GM21737 (cell line): ENCODE measurements at regions not wholly inside any gene's neighbourhood (a gene's known extent, or its start where the extent isn't known, plus 50 kb on each side); places are given as distances from the start of the nearest gene placed in this dataset.
A peak's percentile ranks its signal among the peaks of the same experiment; 100 is the strongest.
"Not testable (repeated sequence)": the region's sequence is repeated elsewhere in the genome, so short reads cannot be mapped to it uniquely, and the experiment has no call there.

Experiments
- ATAC-seq: cut with Tn5 transposase; IDR thresholded peaks from one replicate; pipeline ENCODE4 v1.9.1; 2021; ENCODE audit warnings: mild to moderate bottlenecking, moderate library complexity; ENCODE audit not compliant: unreplicated experiment

GRCh38 chr4:57200799-57201327 is 90.7 kb upstream of the IGFBP7 start:
- no peak for ATAC-seq

GRCh38 chr4:57199267-57199666 is 89.1 kb upstream of the IGFBP7 start:
- no peak for ATAC-seq

GRCh38 chr4:57195622-57196021 is 85.4 kb upstream of the IGFBP7 start:
- no peak for ATAC-seq

- ATAC-seq, result no peak
Measured at GRCh38 chr4:57194068-57194611, 84.0 kb upstream of the IGFBP7 start.

GRCh38 chr4:57193209-57193810 is 83.1 kb upstream of the IGFBP7 start:
- ATAC-seq, result no peak

GRCh38 chr4:57191523-57192034 is 81.4 kb upstream of the IGFBP7 start:
- ATAC-seq, result no peak

- ATAC-seq, result no peak
Measured at GRCh38 chr4:57190601-57191481, 80.7 kb upstream of the IGFBP7 start.

- no peak for ATAC-seq
Measured at GRCh38 chr4:57187246-57187645, 77.1 kb upstream of the IGFBP7 start.

GRCh38 chr4:57184378-57185029 is 74.3 kb upstream of the IGFBP7 start:
- ATAC-seq, result no peak

GRCh38 chr4:57182132-57182874 is 72.1 kb upstream of the IGFBP7 start:
- ATAC-seq, result no peak

GRCh38 chr4:57173136-57173535 is 63.0 kb upstream of the IGFBP7 start:
- not testable (repeated sequence) for ATAC-seq

- ATAC-seq, result no peak
Measured at GRCh38 chr4:57172065-57172464, 61.9 kb upstream of the IGFBP7 start.

- no peak for ATAC-seq
Measured at GRCh38 chr4:57168982-57169381, 58.8 kb upstream of the IGFBP7 start.

- peak; percentile 96 for ATAC-seq
Measured at GRCh38 chr4:57163530-57164459, 53.6 kb upstream of the IGFBP7 start.

GRCh38 chr4:57162499-57163019 is 52.4 kb upstream of the IGFBP7 start:
- ATAC-seq, result no peak
